HEK293T (cell line): ENCODE measurements at regions not wholly inside any gene's neighbourhood (a gene's known extent, or its start where the extent isn't known, plus 50 kb on each side); places are given as distances from the start of the nearest gene placed in this dataset.

Experiments used
- BHLHE40 ChIP-seq: fragments of 450-650 bp; IDR thresholded peaks from 2 replicates; pipeline ENCODE4 v1.6.1; 2016; ENCODE audit warnings: mild to moderate bottlenecking, moderate library complexity, borderline replicate concordance
- ELF4 ChIP-seq: fragments of 450-650 bp; IDR thresholded peaks from 2 replicates; pipeline ENCODE4 v1.6.1; 2017; ENCODE audit warnings: antibody characterized with exemption
- FOXA1 ChIP-seq: fragments of 450-650 bp; IDR thresholded peaks from 2 replicates; pipeline ENCODE4 v1.6.1; 2016; ENCODE audit warnings: mild to moderate bottlenecking
- FOXK2 ChIP-seq: fragments of 450-650 bp; IDR thresholded peaks from 2 replicates; pipeline ENCODE4 v1.6.1; 2016; ENCODE audit warnings: mild to moderate bottlenecking
- FOXM1 ChIP-seq: fragments of 450-650 bp; IDR thresholded peaks from 2 replicates; pipeline ENCODE4 v1.6.1; 2017; ENCODE audit warnings: mild to moderate bottlenecking, borderline replicate concordance
- HDGF ChIP-seq: fragments of 450-650 bp; IDR thresholded peaks from 2 replicates; pipeline ENCODE4 v1.6.1; 2017; ENCODE audit warnings: antibody characterized with exemption, borderline replicate concordance
- L3MBTL2 ChIP-seq: fragments of 450-650 bp; conservative IDR thresholded peaks from 2 replicates; pipeline ENCODE4 v1.6.1; 2016; ENCODE audit warnings: mild to moderate bottlenecking
- LEF1 ChIP-seq: fragments of 450-650 bp; IDR thresholded peaks from 2 replicates; pipeline ENCODE4 v1.6.1; 2017; ENCODE audit warnings: mild to moderate bottlenecking, borderline replicate concordance
- NFRKB ChIP-seq: fragments of 450-650 bp; IDR thresholded peaks from 2 replicates; pipeline ENCODE4 v1.6.1; 2016; ENCODE audit warnings: mild to moderate bottlenecking, moderate library complexity
- PKNOX1 ChIP-seq: fragments of 450-650 bp; IDR thresholded peaks from 2 replicates; pipeline ENCODE4 v1.6.1; 2016
- SP1 ChIP-seq: fragments of 450-650 bp; IDR thresholded peaks from 2 replicates; pipeline ENCODE4 v1.6.1; 2017
- SUZ12 ChIP-seq: fragments of 450-650 bp; IDR thresholded peaks from 2 replicates; pipeline ENCODE4 v1.6.1; 2016; ENCODE audit warnings: mild to moderate bottlenecking
- TARDBP ChIP-seq: fragments of 450-650 bp; IDR thresholded peaks from 2 replicates; pipeline ENCODE4 v1.6.1; 2016
- ZNF384 ChIP-seq: fragments of 450-650 bp; IDR thresholded peaks from 2 replicates; pipeline ENCODE4 v1.6.1; 2016

- TF ChIP-seq ZNF384 (no peak), TARDBP (no peak), SP1 (no peak), HDGF (no peak), NFRKB (no peak), SUZ12 (no peak), LEF1 (no peak), ELF4 (no peak), FOXK2 (no peak), PKNOX1 (no peak), BHLHE40 (no peak), FOXM1 (no peak), L3MBTL2 (no peak), FOXA1 (no peak)
These were observed 1612.4 kb upstream of the LRRTM3 start for GRCh38 chr10:65313406-65313805.
